ENCODE measurements at regions not wholly inside any gene's neighbourhood (a gene's known extent, or its start where the extent isn't known, plus 50 kb on each side); places are given as distances from the start of the nearest gene placed in this dataset.

DNA sequence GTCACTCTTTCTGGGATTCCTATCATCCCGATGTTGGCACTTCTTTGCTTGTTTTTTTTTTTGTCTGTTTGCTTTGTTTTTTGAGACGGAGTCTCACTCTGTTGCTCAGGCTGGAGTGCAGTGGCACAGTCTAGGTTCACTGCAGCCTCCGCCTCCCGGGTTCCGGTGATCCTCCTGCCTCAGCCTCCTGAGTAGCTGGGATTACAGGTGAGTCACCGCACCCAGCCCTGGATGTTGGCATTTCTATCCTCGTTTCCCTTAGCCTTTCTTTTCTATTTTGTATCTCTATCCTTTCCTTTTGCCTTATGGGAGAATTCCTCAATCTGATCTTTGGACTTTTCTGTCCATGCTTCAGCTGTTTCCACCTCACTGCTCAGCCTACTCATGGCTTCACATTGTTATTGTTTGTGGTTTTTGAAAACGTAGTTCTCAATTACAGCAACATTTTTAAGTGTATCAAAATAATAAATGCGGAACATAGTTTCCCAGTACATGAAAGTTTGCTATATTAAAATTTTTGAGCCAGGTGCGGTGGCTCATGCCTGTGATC lies 62.1 kb upstream of the ZNF516 start (continued):
- TF ChIP-seq, protein P1, sequence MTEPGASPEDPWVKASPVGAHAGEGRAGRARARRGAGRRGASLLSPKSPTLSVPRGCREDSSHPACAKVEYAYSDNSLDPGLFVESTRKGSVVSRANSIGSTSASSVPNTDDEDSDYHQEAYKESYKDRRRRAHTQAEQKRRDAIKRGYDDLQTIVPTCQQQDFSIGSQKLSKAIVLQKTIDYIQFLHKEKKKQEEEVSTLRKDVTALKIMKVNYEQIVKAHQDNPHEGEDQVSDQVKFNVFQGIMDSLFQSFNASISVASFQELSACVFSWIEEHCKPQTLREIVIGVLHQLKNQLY (CRISPR knock-in tag; IDR thresholded peaks at IDR 0.05): no peak
- no peak for TF ChIP-seq ZNF423 (CRISPR knock-in tag; IDR thresholded peaks at IDR 0.05)
- no peak for TF ChIP-seq ESRRA (CRISPR knock-in tag; IDR thresholded peaks at IDR 0.05; ENCODE audit: borderline replicate concordance)
- TF ChIP-seq GRHL2 (CRISPR knock-in tag; IDR thresholded peaks at IDR 0.05; ENCODE audit: insufficient replicate concordance, severe bottlenecking): no peak
- no peak for TF ChIP-seq RORB (CRISPR knock-in tag; IDR thresholded peaks at IDR 0.05)
- TF ChIP-seq, protein P2, sequence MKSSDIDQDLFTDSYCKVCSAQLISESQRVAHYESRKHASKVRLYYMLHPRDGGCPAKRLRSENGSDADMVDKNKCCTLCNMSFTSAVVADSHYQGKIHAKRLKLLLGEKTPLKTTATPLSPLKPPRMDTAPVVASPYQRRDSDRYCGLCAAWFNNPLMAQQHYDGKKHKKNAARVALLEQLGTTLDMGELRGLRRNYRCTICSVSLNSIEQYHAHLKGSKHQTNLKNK (CRISPR knock-in tag; IDR thresholded peaks at IDR 0.05): no peak
- TF ChIP-seq ATF2 (CRISPR knock-in tag; IDR thresholded peaks at IDR 0.05; ENCODE audit: borderline replicate concordance, low read depth): no peak
- TF ChIP-seq, protein P3, sequence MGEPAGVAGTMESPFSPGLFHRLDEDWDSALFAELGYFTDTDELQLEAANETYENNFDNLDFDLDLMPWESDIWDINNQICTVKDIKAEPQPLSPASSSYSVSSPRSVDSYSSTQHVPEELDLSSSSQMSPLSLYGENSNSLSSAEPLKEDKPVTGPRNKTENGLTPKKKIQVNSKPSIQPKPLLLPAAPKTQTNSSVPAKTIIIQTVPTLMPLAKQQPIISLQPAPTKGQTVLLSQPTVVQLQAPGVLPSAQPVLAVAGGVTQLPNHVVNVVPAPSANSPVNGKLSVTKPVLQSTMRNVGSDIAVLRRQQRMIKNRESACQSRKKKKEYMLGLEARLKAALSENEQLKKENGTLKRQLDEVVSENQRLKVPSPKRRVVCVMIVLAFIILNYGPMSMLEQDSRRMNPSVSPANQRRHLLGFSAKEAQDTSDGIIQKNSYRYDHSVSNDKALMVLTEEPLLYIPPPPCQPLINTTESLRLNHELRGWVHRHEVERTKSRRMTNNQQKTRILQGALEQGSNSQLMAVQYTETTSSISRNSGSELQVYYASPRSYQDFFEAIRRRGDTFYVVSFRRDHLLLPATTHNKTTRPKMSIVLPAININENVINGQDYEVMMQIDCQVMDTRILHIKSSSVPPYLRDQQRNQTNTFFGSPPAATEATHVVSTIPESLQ (CRISPR knock-in tag; IDR thresholded peaks at IDR 0.05): no peak
- no peak for TF ChIP-seq CBFB (CRISPR knock-in tag; IDR thresholded peaks at IDR 0.05; ENCODE audit: low read depth)
- TF ChIP-seq, protein P4, sequence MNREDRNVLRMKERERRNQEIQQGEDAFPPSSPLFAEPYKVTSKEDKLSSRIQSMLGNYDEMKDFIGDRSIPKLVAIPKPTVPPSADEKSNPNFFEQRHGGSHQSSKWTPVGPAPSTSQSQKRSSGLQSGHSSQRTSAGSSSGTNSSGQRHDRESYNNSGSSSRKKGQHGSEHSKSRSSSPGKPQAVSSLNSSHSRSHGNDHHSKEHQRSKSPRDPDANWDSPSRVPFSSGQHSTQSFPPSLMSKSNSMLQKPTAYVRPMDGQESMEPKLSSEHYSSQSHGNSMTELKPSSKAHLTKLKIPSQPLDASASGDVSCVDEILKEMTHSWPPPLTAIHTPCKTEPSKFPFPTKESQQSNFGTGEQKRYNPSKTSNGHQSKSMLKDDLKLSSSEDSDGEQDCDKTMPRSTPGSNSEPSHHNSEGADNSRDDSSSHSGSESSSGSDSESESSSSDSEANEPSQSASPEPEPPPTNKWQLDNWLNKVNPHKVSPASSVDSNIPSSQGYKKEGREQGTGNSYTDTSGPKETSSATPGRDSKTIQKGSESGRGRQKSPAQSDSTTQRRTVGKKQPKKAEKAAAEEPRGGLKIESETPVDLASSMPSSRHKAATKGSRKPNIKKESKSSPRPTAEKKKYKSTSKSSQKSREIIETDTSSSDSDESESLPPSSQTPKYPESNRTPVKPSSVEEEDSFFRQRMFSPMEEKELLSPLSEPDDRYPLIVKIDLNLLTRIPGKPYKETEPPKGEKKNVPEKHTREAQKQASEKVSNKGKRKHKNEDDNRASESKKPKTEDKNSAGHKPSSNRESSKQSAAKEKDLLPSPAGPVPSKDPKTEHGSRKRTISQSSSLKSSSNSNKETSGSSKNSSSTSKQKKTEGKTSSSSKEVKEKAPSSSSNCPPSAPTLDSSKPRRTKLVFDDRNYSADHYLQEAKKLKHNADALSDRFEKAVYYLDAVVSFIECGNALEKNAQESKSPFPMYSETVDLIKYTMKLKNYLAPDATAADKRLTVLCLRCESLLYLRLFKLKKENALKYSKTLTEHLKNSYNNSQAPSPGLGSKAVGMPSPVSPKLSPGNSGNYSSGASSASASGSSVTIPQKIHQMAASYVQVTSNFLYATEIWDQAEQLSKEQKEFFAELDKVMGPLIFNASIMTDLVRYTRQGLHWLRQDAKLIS (CRISPR knock-in tag; IDR thresholded peaks at IDR 0.05; ENCODE audit: borderline replicate concordance): no peak
- TF ChIP-seq ZNF671 (CRISPR knock-in tag; IDR thresholded peaks at IDR 0.05): no peak
- TF ChIP-seq GTF2I (CRISPR knock-in tag; conservative IDR thresholded peaks at IDR 0.05): no peak
- TF ChIP-seq, protein P5, sequence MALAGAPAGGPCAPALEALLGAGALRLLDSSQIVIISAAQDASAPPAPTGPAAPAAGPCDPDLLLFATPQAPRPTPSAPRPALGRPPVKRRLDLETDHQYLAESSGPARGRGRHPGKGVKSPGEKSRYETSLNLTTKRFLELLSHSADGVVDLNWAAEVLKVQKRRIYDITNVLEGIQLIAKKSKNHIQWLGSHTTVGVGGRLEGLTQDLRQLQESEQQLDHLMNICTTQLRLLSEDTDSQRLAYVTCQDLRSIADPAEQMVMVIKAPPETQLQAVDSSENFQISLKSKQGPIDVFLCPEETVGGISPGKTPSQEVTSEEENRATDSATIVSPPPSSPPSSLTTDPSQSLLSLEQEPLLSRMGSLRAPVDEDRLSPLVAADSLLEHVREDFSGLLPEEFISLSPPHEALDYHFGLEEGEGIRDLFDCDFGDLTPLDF (CRISPR knock-in tag; IDR thresholded peaks at IDR 0.05): no peak
- TF ChIP-seq, protein P6, sequence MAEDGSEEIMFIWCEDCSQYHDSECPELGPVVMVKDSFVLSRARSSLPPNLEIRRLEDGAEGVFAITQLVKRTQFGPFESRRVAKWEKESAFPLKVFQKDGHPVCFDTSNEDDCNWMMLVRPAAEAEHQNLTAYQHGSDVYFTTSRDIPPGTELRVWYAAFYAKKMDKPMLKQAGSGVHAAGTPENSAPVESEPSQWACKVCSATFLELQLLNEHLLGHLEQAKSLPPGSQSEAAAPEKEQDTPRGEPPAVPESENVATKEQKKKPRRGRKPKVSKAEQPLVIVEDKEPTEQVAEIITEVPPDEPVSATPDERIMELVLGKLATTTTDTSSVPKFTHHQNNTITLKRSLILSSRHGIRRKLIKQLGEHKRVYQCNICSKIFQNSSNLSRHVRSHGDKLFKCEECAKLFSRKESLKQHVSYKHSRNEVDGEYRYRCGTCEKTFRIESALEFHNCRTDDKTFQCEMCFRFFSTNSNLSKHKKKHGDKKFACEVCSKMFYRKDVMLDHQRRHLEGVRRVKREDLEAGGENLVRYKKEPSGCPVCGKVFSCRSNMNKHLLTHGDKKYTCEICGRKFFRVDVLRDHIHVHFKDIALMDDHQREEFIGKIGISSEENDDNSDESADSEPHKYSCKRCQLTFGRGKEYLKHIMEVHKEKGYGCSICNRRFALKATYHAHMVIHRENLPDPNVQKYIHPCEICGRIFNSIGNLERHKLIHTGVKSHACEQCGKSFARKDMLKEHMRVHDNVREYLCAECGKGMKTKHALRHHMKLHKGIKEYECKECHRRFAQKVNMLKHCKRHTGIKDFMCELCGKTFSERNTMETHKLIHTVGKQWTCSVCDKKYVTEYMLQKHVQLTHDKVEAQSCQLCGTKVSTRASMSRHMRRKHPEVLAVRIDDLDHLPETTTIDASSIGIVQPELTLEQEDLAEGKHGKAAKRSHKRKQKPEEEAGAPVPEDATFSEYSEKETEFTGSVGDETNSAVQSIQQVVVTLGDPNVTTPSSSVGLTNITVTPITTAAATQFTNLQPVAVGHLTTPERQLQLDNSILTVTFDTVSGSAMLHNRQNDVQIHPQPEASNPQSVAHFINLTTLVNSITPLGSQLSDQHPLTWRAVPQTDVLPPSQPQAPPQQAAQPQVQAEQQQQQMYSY (CRISPR knock-in tag; IDR thresholded peaks at IDR 0.05): no peak
- TF ChIP-seq, protein P7, sequence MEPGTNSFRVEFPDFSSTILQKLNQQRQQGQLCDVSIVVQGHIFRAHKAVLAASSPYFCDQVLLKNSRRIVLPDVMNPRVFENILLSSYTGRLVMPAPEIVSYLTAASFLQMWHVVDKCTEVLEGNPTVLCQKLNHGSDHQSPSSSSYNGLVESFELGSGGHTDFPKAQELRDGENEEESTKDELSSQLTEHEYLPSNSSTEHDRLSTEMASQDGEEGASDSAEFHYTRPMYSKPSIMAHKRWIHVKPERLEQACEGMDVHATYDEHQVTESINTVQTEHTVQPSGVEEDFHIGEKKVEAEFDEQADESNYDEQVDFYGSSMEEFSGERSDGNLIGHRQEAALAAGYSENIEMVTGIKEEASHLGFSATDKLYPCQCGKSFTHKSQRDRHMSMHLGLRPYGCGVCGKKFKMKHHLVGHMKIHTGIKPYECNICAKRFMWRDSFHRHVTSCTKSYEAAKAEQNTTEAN (CRISPR knock-in tag; IDR thresholded peaks at IDR 0.05): no peak
